Astrocyte (in vitro differentiated cells and primary cell): ENCODE measurements at regions not wholly inside any gene's neighbourhood (a gene's known extent, or its start where the extent isn't known, plus 50 kb on each side); places are given as distances from the start of the nearest gene placed in this dataset.

ENCODE experiments used
- EZH2 ChIP-seq: IDR thresholded peaks from 2 replicates; pipeline ENCODE4 v1.6.1; 2012; ENCODE audit warnings: mild to moderate bottlenecking, low read length, inconsistent platforms; ENCODE audit not compliant: insufficient read depth
- TF ChIP-seq, protein P1 (sequence below): IDR thresholded peaks from 2 replicates; pipeline ENCODE4 v1.5.1; 2011; ENCODE audit warnings: low read depth, mild to moderate bottlenecking, inconsistent platforms, low read length, moderate library complexity; ENCODE audit not compliant: insufficient read depth

DNA sequence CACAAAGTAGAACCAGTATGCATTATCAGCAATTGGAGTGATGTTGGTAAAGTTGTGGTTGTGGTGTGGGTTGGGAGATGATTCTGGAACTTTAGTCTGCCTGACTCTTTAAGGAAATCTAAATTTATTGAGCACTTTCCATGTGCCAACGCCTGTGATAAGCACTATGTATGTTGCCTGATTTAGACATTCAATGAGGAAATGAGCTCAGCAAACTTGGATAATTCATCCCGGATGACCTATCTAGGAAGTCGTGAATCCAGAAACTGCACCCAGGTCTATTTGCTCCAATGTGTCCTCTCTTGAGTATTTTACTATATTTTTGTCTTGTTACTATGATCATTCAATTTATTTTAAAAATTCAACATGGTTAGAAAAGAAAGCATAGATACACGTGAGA lies 400.8 kb upstream of the MMADHC start:
- TF ChIP-seq, protein P1, sequence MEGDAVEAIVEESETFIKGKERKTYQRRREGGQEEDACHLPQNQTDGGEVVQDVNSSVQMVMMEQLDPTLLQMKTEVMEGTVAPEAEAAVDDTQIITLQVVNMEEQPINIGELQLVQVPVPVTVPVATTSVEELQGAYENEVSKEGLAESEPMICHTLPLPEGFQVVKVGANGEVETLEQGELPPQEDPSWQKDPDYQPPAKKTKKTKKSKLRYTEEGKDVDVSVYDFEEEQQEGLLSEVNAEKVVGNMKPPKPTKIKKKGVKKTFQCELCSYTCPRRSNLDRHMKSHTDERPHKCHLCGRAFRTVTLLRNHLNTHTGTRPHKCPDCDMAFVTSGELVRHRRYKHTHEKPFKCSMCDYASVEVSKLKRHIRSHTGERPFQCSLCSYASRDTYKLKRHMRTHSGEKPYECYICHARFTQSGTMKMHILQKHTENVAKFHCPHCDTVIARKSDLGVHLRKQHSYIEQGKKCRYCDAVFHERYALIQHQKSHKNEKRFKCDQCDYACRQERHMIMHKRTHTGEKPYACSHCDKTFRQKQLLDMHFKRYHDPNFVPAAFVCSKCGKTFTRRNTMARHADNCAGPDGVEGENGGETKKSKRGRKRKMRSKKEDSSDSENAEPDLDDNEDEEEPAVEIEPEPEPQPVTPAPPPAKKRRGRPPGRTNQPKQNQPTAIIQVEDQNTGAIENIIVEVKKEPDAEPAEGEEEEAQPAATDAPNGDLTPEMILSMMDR = no peak
- no peak for TF ChIP-seq EZH2
